ENCODE measurements at regions not wholly inside any gene's neighbourhood (a gene's known extent, or its start where the extent isn't known, plus 50 kb on each side); places are given as distances from the start of the nearest gene placed in this dataset.

DNA sequence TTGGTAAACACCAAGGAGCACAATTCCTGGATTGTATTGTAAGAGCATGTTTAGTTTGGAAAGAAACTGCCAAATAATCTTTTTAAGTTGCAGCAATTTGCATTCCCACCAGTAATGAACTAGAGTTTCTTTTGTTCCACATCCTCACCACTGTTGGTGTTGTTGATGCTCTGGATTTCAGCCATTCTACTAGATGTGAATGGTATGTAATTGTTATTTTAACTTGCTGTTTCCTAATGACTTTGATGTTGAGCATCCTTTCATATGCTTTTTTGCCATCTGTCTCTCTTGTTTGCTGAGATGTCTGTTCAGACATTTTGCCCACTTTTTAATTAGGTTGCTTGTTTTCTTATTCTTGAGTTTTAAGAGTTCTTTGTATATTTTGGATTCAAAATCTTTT, 1654.1 kb downstream of the GRIK2 start:
- TF ChIP-seq, protein P1, sequence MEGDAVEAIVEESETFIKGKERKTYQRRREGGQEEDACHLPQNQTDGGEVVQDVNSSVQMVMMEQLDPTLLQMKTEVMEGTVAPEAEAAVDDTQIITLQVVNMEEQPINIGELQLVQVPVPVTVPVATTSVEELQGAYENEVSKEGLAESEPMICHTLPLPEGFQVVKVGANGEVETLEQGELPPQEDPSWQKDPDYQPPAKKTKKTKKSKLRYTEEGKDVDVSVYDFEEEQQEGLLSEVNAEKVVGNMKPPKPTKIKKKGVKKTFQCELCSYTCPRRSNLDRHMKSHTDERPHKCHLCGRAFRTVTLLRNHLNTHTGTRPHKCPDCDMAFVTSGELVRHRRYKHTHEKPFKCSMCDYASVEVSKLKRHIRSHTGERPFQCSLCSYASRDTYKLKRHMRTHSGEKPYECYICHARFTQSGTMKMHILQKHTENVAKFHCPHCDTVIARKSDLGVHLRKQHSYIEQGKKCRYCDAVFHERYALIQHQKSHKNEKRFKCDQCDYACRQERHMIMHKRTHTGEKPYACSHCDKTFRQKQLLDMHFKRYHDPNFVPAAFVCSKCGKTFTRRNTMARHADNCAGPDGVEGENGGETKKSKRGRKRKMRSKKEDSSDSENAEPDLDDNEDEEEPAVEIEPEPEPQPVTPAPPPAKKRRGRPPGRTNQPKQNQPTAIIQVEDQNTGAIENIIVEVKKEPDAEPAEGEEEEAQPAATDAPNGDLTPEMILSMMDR (IDR thresholded peaks at IDR 0.05; ENCODE audit: poor library complexity, severe bottlenecking): no peak
- no peak for TF ChIP-seq POLR2AphosphoS5 (IDR thresholded peaks at IDR 0.05)
